ENCODE measurements at regions not wholly inside any gene's neighbourhood (a gene's known extent, or its start where the extent isn't known, plus 50 kb on each side); places are given as distances from the start of the nearest gene placed in this dataset.

DNA sequence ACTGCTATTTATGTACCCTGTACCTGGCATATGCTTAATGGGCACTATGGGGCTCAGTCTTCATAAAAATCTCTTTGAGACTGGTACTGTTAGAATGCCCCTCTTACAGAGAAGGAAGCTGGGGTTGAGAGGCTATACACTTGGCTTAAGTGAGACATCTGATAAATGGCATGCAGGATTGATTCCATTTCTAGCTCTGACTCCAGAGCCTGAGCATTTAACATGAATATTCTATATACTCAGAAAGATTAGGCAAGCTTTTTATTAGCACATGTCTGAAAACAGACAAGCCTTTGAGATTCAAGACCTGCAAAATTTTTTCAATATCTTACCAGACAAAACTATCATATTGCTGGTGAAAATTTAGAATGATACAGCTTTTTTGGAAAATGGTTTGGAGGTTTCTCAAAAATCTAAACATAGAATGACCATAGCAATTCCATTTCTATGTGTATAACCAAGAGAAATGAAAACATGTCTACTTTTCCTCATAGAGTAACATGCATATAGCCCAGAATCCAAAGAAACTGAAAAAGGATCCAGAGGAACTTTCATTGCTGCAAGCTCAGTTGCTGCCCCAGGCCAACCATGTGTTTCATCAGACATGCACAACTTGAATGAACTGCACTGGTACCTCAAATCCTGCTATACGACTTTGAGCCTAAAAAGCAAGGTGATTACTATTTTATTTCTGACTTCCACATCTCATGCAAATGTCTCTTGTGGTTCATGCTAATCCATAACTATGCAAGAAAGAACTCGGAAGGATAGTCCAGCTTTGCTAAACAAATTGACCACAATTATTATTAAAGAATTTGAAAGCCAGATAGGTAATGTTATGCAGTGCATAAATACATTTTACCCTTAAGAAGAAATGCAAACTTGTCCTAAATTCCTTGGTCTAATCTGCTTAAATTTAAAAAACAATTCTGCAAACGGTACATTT lies 389.0 kb upstream of the GRIA1 start:
- DNase-seq (ENCODE audit: low read depth in 2 of 2): no peak

DNA sequence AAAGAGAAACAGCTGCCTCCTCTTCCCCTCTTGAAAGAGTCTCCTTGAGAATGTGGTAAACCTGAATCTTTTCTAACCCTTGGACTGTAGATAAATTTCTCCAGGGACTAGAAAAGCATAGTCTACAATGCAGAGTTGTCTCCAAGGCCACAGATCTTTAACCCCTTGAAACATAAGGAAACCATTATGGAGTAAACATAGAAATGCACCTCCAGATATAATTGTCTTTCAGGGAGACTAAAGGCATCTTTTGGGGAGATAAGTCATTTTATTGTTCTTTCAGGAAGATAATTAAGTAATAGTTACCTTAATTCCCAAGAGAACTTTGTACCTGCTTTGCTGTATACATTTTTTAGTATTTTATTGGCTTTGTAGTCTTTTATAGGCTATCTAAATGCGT lies 373.6 kb upstream of the GRIA1 start:
- no peak for DNase-seq (ENCODE audit: low read depth in 2 of 2)

DNA sequence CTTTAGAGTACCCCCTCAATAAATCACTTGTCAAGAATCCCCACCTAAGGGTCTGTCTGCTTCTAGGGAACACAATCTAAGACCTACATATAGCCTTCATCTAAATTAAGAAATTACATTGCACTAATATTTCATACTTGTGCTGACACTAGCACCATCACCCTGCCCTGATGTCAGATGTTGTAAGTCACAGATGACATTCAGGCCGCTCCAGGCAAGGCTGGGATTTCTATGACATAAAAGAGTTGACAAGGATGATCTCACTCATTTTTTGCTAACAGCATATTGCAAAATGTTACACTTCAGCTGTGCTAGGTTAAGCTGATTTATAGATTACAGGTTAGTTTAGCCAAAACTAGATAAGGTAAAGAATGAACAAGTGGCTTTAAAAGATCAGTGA lies 372.5 kb upstream of the GRIA1 start:
- DNase-seq (ENCODE audit: low read depth in 2 of 2): no peak

DNA sequence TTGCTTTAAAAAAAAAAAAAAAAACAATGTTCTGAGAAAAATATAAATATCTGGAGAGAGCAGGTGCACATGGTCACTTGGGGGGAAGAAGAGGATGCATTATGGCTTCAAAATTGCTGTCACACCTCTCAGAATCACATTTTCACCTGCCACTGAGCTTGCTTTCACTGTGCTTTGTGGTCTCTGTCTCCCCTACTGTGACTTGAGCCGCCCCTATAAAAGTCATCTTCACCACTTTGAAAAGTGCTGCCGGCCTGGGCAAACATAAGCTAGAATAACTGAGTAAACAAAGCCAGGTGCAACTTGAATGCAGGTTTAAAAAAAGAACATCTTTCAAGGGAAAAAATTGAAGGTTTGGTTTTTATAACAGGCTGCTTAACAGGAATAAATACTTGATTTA lies 368.1 kb upstream of the GRIA1 start:
- no peak for DNase-seq (ENCODE audit: low read depth in 2 of 2)

DNA sequence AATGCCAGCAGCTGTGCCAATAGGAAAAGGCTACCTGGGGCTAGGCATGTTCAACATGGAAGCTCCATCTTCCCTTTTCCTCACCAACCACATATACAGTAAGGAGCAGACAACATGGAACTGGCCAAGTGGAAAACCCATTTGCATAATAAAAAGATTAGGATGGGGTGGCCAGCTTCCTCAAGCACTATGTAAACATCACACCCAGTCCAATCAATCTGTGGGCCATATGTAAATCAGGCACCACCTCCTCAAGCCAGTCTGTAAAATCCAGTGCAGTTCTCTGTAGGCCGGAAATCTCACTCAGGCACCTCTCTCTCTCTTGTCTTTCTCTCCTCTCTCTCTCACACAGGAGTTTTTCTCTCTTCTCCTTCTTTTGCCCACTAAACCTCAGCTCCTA lies 360.2 kb upstream of the GRIA1 start:
- no peak for DNase-seq (ENCODE audit: low read depth in 2 of 2)

DNA sequence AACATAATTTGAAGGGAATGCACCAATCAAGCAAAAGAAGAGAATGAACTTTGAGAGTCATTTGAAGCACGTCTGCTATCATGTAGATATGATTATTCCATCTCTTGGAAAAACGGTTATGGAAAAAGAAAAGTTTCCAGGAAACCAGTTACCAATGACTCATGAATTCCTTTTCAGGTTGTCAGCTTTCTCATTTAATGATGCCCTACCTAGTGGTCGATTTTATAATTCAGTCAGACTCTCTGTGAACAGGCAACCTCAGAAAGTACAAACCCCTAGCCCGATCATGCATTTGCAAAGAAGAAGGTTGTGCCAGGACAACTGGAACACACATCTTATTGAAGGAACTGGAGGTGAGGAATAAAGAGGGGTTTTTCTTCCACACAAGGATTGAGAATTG lies 355.1 kb upstream of the GRIA1 start:
- DNase-seq (ENCODE audit: low read depth in 2 of 2): no peak

DNA sequence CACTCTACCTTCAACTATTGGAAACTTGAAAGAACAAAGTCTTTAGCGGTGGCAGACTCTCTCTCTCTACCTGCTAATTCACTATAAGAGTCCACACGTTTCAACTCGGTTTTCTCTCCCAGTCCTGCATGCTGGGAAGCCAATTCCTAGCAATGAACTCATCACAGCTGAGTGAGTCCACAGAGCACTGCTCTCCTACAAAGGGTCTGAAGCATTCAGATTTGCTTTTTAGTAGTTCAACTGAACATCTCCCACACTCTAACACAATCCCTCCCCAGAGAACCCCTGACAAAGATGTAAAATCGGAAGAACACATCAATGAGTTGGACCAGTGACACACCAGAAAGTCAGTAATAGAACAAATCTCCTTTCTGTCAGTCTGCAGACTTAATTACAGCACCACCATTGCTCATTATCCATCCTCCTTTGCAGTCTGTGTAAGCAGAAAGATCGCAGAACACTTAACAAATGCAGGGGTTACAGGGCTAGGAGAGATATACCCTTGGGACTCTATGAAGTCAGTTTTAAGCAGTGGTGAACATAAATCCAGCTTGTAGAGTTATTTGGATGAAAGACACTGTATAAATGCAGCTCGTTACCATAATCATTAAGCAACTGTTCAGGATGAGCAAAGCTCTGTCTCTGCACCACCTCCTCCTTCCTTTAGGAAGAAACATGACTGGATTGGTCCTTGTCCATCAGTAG lies 353.4 kb upstream of the GRIA1 start:
- no peak for DNase-seq (ENCODE audit: low read depth in 2 of 2)

DNA sequence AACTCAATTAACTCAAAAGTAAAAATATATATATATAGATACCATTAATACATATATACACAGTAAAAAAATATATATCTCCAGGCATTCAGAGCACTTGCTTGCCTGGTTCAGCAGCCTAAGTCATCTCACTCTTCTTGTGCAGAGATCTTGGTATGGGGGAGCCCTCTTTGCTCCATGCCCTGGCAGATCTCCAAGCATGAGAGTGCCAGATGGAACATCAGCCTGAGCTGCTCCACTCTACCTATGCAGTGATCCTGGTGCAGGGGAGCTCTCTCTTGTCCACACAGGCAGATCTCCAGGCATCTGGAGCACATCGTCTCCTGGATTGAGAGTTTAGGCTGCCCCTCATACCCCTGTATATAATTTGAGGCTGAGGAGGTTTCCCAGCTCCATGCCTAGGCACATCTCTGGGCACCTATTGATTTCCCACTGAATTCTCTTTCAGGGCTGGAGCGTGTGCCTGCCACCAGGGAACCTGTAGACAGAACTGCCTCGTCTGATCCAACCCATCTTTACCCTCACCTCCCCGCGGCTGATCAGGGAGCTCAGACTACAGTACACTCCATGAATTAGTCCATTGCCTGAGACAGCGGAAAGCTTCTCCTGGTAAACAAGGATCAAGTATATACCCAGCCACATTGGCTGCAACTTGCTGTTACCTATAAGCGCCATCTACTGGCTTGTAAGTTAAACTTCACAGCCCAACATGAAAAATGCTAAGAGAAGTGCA lies 342.4 kb upstream of the GRIA1 start:
- peak in 1 of 2 experiments; percentile 52 for DNase-seq (ENCODE audit: low read depth in 2 of 2)

DNA sequence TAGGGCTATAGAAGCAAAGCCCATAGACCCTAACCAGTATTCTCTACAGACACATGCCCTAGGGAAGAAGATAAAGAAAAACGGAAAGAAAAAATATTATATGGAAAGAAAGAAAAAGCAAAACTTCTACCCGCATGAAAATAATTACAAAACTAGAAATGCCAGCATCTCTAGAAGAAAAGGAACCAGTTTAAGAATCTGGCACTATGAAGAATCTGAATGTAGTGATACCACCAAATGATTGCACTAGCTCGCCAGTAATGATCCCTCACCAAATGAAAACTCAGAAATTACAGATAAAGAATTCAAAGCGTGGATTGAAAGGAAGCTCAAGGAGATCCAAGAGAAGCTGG lies 341.9 kb upstream of the GRIA1 start:
- no peak for DNase-seq (ENCODE audit: low read depth in 2 of 2)

DNA sequence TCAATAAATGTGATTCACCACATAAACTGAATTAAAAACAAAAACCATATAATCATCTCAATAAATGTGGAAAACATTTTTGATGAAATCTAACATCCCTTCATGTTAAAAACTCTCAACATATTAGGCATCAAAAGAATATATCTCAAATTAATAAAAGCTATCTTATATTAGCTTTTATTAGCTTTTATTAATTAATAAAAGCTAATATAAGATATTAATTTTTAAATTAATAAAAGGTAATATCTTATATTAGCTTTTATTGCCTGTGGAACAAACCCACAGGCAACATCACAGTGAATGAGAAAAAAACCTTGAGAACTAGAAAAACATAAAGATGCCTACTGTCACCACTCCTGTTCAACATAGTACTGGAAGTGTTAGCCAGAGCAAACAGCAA lies 338.9 kb upstream of the GRIA1 start:
- DNase-seq (ENCODE audit: low read depth in 2 of 2): no peak

DNA sequence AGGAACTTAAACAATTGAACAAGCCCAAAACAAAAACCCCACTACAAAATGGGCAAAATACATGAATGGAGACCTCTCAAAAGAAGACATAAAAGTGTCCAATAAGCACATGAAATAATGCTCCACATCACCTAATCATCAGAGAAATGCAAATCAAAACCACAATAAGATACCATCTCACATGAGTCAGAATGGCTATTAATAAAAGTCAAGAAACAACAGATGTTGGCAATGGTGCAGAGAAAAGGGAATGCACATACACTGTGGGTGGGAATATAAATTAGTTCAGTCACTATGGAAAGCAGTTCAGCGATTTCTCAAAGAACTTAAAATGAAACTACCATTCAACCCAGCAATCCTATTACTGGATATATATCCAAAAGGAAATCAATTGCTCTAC lies 337.4 kb upstream of the GRIA1 start:
- peak; percentile 86 for DNase-seq (ENCODE audit: low read depth in 2 of 2)

DNA sequence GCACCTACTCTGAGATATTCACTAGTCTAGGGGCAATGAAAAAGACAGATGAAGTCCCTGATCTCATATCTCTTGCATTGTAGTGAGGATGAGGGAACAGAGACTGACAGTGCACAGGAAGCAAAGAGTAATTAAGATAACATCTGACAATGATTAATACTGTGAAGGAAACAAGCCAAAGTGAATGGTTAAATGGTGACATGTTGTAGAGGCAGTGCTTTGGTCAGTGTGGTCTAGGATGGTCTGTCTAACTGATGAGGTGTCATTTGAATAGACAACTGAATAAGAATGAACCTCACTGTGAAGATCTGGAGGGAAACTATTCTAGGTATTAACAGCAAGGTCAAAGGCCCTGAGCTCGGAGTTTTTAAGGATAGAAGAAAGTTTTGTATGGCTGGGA lies 333.3 kb upstream of the GRIA1 start:
- peak; percentile 59 to 68 for DNase-seq (ENCODE audit: low read depth in 2 of 2)

DNA sequence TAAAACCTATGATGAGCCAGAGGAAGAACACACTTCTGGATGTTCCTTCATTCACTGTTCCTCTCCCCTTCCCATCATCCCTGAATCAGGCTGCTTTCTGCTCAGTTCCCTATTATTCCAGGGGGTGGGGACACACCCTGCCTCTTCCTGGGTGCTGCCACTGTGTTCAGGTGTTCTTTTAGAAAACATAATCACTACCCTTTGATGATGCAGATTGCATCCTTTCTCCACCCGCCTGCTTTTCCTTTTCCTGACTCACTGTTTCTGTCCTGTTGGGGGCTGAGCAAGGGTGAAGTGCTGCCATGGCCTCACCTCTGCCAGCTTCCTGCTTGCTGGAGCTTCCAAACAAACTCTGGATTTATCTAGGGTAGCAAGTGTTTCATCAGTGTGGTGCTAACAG lies 331.9 kb upstream of the GRIA1 start:
- no peak for DNase-seq (ENCODE audit: low read depth in 2 of 2)

DNA sequence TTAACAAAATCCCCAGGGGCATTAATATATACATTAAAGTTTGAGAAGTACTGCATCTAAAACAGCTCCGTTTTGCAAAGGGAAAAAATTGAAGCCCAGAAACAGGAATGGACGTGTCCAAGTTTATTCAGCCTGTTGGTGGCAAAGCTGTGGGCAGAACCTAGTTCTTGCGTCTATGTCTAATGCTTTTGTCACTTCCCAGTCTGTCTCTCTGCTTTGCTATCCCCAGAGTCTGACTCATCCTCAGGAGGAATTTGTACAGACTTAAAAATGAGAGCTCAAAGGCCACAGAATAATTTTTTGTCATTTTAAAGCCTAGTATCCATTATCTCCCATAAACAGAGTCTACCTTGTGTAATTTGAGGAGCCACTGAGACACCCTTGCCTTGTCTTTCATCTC lies 330.9 kb upstream of the GRIA1 start:
- no peak for DNase-seq (ENCODE audit: low read depth in 2 of 2)

DNA sequence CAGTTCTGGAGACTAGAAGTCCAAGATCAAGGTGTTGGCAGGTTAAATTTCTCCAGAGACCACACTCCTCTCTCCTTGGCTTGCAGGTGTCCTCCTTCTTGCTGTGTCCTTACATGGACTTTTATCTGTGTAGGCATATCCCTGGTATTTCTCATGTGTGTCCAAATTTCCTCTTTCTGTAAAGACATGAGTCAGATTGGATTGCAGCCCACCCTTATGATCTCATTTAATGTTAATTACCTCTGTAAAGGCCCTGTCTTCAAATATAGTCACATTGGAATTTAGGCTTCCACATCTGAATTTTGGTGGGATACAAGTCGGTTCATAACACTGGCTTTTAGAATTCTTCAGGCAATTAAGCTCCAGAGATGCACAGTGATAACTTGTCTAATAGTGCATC lies 322.2 kb upstream of the GRIA1 start:
- peak in 1 of 2 experiments; percentile 15 for DNase-seq (ENCODE audit: low read depth in 2 of 2)

DNA sequence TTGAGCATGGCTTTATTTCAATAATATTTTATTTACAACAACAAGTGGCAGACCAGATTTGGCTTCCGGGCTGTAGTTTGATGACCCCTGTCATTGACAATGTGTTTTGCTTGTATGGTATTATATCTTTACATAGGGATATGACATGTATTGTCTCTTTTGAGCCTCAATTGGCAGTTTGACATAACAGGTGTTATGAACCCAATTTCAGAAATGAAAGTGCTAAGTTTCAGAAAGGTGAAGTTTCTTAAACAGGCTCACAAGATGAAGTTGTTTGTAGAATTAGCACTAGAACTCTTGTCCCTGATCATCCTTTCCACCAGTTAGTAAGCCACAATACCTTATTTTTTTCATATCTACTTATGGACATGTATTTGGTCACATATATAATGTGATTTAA lies 303.0 kb upstream of the GRIA1 start:
- DNase-seq (ENCODE audit: low read depth in 2 of 2): no peak

DNA sequence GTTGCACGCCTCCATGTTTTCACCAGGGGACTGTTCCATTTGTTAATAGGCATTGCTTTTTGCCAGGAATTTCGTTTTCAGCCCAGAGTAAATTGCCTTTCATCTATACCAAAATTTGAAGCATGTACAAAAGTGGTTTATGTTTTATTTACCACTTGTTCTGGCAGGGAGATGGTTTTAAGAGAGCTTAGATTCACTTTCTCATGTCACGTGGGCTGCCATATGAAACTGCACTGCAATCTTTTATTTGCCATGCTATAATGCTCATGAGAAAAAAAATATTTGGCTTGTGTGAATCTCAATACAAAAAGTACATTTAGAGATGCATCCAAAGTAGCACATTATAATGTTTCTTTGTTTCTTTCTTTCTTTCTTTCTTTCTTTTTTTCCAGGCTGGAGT lies 284.1 kb upstream of the GRIA1 start:
- DNase-seq (ENCODE audit: low read depth in 2 of 2): no peak

DNA sequence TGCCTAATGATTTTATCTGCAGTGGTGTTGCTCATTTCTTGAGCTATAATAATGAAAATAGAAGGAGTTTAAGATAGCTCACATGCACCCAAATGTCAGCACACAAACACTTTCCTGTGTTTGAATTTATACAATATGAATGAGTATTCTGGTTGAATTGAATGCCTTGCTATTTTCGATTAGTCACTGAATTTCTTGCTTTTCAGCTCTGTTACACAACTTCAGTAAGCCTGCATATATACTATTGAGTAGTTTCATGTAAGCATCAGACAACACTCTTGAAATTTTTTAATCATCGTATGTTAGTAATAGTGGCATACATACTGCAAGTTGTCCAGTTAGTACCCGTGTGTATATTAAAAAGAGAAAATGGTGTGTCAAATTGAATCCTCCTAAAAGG lies 281.5 kb upstream of the GRIA1 start:
- DNase-seq (ENCODE audit: low read depth in 2 of 2): no peak

DNA sequence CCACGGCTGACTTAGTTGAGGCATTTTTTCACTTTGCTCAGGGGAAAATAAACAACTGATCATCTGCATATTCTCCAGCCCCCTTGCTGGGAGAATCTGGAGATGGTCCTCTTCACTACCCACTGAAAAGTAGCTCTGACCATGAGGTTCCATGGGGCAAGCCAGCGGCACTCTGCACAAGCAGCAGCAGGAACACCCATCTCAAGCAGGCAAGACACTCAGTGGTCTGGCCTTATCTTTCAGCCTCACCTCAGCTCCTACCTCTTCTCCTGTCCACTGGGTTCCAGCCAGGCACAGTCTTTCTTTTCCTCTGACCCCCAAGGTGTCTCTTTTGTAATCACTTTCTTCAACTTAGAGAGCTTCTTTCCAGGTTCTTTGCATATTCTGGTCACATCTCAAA lies 280.8 kb upstream of the GRIA1 start:
- DNase-seq (ENCODE audit: low read depth in 2 of 2): no peak

DNA sequence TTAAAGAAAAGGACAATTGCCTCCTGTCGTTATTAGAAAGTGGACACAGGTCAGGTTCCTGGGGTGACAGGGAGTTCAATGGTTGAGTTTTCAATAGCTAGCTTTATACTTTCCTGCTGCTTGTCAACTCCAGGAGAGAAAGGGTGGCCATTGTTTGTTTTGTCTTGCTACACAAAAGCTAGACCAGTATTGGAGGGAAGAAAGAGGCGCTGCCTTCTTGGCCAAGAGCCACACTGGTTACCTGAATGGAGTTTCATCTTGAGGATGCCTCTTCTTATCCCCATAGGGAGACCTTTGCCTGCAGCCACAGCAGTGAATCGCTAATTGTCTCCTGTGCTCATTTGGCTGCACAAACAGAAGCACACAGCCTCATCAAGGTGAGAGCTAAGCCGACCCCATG lies 279.4 kb upstream of the GRIA1 start:
- DNase-seq (ENCODE audit: low read depth in 2 of 2): no peak

DNA sequence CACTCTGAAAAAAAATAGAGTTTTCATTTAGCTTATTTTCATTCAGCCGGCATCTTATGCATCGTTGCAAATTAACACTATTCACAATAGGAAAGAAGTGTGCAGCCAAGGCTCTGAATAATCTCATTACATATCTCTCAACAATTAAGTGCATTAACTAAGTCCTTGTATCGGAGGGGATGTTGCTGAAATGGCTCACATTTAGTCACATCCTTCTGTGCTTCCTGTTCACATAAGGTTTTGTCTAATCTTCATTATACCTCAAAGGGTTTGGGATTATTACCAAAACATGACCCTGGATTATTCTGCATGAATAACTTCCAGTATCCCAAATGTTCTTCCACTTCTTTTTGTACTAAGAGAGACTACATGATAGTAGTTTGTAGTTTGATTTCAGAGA lies 278.0 kb upstream of the GRIA1 start:
- no peak for DNase-seq (ENCODE audit: low read depth in 2 of 2)

DNA sequence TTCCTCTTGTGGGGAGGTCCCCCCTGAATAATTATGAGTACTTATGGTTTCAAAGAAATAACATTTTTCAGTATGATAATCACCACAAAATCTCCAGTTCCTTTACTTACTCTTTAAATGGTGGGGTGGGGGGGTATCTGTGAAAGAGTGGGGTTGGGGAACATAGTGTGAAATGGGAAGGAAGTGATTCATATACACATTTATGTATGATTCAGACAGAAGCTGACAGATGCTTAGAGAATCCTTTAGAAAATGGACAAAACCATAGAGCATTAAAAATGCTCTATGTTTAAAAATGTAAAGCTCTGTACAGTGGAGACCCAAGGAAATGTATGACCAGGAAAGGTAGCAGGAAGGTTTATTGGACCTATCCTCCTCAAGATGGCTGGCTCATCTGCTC lies 267.5 kb upstream of the GRIA1 start:
- peak; percentile 62 to 68 for DNase-seq (ENCODE audit: low read depth in 2 of 2)

DNA sequence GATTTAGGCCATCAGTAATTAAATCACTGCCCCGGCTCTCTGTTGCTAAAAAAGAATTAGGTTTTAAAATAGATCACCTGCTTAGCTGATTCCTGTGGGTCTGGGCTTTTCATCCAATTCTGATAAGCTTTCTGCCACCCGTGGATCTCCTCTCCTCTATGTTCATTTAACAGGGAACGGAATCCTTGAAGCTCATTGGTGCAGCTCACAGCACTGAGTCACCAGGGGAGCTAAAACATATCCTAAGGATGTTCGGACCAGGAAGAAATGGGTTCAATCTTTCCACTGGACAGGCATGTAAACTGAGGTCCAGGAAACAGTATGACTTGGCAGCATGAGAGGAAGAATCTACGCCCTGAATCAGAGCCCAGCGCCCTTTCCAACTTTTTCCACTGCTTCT lies 267.1 kb upstream of the GRIA1 start:
- no peak for DNase-seq (ENCODE audit: low read depth in 2 of 2)

All from fibroblast of skin of left biceps (primary cell).